Hematopoietic multipotent progenitor cell (in vitro differentiated cells): ENCODE measurements at regions not wholly inside any gene's neighbourhood (a gene's known extent, or its start where the extent isn't known, plus 50 kb on each side); places are given as distances from the start of the nearest gene placed in this dataset.

Experiments
- DNase-seq, 3 donors: peaks; one replicate each; pipeline ENCODE4 v3.0.0-alpha.2; 2011 to 2015; ENCODE audit warnings: low read depth in 2 of 3, low spot score in 2 of 3

DNA sequence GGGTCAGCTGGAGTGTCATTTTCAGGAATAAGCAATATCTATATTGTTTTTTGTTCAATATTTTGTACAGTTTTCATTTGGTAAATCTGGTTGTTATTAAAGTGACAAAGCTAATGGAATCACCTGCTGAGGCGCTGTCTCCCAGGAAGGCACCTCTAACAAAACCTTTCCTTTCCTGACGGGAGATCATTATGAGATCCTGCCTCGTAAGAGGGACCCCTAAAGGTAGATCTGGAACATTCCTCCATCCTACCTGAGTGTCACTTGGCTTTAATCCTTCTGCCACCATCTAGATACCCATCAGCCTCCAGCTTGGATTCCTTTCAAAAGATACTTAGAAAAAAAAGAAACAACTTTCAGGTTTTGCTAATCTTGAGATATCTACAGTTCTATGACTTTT, 157.7 kb downstream of the FAT3 start:
- no peak for DNase-seq

DNA sequence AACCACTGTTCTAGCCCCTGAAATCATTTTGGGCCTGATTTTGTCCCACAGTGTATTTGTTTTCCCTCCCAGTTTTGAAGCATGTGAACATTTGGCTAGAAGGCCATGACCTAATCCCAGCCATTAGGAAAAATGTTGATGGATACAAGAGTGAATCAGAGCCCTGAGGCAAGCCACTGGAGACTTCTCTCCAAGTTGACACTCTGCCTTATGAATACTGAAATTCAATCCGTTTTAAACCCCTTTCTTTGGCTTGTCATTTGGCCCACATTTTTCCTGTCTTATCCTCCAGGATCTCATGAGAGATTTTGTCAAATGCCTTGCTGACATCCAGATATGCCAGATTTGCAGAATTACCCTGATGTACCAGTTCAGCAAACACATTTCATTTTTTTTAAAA, 158.8 kb downstream of the FAT3 start:
- DNase-seq = no peak

GRCh38 chr11:92384358-92384757, 159.7 kb downstream of the FAT3 start:
- no peak for DNase-seq

DNA sequence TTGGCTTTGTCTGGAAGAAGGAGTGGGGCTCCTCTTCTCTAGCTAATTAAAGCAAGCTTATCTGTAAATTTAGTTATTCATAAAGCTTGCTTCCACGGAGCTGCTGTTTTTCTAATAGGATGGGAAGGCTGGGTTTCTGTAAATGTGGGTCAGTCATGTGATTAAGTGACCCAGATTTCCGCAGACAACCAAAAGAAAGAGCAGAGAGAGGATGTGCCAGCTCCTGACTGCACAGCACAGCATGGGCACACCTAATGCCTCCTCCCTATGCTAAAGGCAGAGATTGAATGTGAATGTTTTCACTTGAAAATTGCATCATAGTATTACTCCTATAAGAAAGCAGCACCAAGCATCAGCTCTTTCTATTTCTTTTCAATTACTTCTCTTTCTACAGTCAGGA, 160.2 kb downstream of the FAT3 start:
- no peak for DNase-seq

DNA sequence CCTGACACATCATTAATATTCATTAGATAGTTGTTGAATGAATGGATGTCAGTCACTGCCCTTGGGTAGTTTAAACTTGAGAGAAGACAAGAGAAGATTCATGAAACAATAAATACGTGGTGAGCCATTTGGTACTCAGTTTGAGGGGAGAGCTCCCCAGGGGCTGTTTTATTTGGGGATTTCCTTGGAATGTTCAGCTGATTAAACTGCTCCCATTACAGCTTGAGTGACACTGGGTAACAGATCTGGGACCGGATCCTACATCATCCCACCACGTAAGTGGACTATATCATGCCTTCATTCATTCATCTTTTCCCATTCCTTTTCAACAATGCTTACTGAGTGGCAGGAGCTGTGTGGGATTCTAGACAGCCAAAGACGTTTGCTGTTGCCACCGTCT, 162.0 kb downstream of the FAT3 start:
- no peak for DNase-seq

DNA sequence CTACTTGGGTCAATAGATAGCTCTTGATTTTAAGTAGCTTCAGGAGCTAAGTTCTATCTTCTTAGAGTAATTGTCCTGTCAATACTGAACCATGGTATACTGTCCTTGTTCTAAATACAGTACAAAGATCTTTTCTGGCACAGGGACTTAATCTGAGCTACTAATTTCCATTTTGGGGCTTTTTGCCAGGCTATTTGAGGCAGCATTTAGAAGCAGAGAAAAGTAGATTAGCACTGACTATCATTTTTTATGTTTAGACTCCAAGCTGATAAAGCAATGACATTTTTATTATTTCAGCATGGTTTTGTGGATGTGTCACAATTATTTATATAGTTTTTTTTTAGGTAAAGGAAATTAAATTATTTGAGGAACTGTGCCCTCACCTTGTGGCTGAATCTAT, 163.2 kb downstream of the FAT3 start:
- no peak for DNase-seq

GRCh38 chr11:92388380-92388779, 163.8 kb downstream of the FAT3 start:
- DNase-seq = no peak

- no peak for DNase-seq
Measured at GRCh38 chr11:92390783-92391182, 166.2 kb downstream of the FAT3 start.

- no peak for DNase-seq
Measured at GRCh38 chr11:92391364-92391763, 166.7 kb downstream of the FAT3 start.

DNA sequence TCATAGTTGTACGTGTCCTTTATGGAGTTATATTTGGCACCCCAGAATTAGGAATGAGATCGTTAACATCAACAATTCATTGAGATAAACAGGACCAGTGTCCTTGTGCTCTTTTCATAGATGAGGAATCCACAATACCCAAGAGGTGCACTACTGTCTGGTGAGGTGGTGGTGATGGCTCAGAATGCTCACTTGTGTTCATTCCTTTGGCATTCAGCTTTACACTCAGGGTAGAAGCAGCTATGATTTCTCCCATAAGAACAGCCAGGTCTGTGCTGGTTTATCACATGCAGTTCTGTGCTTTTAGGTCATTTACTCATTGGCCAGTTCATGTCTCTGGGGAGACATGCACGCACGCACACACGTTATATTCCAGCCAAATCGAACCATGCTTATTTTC, 167.2 kb downstream of the FAT3 start:
- no peak for DNase-seq

DNA sequence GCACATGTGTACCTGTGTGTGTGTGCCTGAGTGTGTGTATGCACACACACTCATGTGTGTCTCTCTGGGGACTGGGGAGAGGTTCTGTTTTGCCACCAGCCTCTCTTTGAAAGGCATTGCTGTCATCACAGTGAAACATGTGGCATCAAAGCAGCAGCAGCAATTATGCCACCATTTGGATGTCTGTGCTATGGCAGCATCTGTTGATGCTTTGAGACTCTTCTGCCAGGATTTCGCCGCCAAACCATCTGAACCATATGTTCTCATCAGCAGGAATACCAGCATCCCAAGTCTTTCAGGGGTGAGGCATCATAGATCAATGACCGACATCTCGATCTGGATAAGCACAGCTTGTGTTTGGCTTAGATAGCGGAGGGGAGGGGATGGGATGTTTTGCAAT, 168.6 kb downstream of the FAT3 start:
- no peak for DNase-seq

DNA sequence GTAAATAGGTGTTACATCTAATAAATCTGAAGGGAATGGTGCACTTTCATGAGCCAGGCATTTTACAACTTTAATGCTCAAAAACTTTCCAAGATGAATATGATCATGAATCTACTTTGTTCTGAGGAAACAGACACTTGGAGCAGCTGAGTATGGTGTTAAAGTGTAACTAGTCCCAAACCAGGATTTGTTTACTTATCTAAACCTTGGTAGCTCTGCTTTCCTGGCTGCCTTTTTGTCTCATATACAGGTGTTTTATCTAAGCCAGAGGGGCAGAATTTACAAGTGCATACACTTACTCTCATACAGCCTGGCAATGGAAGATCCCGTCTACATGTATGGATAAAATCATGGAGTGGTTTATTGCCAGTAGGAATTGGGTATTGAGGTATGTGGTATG, 171.5 kb downstream of the FAT3 start:
- DNase-seq = no peak

DNA sequence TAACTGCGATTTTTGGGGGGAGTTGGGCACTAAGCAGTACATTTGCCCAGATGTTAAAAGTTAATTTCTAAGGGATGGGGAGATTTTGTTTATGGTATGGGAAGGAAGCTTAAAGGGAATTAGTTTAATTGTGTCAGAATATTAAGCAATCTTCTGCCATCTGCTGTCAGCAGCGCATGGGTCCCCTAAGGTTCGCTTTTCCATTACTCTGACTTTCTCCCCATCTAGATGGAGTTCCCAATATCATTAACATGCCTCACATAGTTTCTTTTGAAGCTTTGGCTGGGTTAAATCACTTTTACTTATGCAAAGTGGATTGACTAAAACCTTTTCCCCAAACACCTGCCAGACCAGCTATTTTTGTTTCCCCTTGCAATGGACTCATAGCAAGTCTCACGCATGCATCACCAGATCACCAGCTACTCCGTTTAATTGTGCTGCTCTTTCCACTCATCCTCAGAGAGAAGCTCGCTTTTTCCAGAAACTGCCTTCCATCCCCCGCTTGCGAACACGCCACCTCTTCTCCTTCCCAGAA, 172.7 kb downstream of the FAT3 start:
- no peak for DNase-seq

DNA sequence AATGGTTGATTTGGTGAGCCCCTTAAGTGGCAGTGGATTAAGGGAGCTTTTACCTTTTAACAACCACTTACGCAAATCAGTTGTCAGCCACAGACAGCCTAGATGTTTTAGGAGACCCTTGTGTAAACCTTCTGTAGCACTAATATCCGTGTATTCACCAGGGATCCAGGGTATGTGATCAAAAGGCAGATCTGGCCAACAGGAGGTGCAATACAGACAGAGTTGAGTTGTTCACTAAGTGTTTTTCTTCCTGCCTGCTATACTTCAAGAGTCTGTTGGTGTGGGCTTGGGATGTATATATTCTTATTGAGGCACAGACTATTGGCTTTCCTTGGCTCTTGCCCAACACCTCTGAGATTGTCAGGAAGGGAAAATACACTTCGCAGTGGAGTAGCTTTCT, 175.1 kb downstream of the FAT3 start:
- DNase-seq = no peak

DNA sequence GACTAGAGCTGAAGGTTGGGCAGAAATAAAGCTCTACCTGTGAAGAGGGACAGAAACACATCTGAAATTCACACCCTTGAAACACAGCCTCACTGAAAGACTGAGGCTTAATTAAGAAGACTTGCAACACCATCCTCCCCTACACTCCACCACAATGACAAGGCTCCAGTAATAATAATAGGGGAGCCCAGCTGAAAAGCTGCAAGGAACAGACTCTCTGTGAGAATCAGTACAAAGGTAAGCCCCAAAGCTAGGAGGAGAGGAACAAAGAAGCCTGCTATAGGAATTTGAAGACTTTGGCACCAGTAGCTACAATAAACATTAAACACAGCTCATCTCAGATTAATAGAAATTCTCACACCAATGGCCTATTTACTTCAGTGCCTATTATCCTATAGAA, 176.9 kb downstream of the FAT3 start:
- DNase-seq = no peak

GRCh38 chr11:92406472-92406871, 181.9 kb downstream of the FAT3 start:
- DNase-seq = no peak

GRCh38 chr11:92409355-92409754, 184.7 kb downstream of the FAT3 start:
- DNase-seq = no peak

DNA sequence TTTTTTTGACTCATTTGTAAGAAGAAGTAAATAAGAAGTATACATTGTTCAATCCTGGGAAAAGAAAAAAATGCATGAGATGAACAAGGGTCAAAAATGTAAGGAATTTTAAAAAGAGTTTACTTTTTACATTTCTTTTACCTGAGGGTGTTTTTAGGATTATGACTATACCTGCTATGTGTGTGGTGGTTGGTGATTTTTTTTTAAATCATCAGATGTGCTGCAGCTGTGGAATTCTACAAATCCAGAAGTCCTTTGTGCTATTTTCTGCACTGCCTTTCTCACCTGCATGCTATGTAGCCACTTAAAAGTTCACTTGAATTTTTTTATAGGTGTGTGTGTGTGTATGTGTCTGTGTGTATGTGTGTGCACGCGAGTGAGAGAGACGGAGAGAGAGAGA, 185.3 kb downstream of the FAT3 start:
- no peak for DNase-seq

- DNase-seq = no peak
Measured at GRCh38 chr11:92410526-92410925, 185.9 kb downstream of the FAT3 start.

GRCh38 chr11:92411431-92411830, 186.8 kb downstream of the FAT3 start:
- DNase-seq = no peak

- no peak for DNase-seq
Measured at GRCh38 chr11:92413757-92414513, 189.3 kb downstream of the FAT3 start.

DNA sequence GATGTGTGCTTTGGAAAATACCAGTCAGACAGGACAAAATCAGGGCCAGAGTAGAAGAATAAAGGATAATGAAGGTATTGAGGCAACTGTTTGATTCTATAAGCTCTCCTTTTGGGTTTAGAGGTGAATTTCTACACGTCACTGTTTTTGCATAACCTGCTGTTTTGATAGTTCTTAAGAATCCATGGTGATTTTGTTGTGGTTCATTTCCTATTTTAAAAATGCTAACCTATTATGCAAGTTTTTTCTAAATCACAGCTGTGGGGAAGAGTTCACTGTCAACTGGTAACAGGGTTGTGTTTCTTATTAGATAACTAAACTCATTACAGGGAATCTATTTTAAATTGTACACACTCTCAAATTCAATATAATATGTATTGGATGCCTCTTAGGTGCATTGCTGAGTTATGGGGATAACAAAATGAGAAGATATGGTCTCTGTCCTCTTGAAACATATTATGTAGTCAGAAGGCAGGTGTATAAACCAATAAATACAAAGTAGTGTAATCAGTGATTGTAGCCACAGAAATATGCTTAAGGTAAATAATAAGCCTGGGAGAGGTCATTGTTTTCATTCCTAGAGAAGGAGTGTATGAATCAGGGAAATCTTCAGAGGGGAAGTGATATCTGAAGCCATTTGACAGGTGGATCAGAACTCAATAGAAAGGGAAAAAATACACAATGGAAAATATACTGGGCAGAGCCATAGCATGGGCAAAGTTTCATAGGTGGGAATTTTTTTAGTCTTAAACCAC, 192.5 kb downstream of the FAT3 start:
- DNase-seq = no peak
